ENCODE measurements at regions not wholly inside any gene's neighbourhood (a gene's known extent, or its start where the extent isn't known, plus 50 kb on each side); places are given as distances from the start of the nearest gene placed in this dataset.
"Not testable (repeated sequence)": the region's sequence is repeated elsewhere in the genome, so short reads cannot be mapped to it uniquely, and the experiment has no call there.

- DNase-seq: no peak
Measured at GRCh38 chr13:22929381-22930126, 251.2 kb upstream of the SGCG start.

- no peak for DNase-seq
Measured at GRCh38 chr13:22931576-22931975, 249.2 kb upstream of the SGCG start.

GRCh38 chr13:22932632-22933412 lies 248.0 kb upstream of the SGCG start:
- DNase-seq: not testable (repeated sequence)

- no peak for DNase-seq
Measured at GRCh38 chr13:22933571-22934181, 247.1 kb upstream of the SGCG start.

- no peak for DNase-seq
Measured at GRCh38 chr13:22934744-22935523, 245.8 kb upstream of the SGCG start.

GRCh38 chr13:22936228-22936627 lies 244.6 kb upstream of the SGCG start:
- DNase-seq: no peak

- no peak for DNase-seq
Measured at GRCh38 chr13:22937241-22937640, 243.5 kb upstream of the SGCG start.

GRCh38 chr13:22937953-22938352 lies 242.8 kb upstream of the SGCG start:
- no peak for DNase-seq

GRCh38 chr13:22938576-22938975 lies 242.2 kb upstream of the SGCG start:
- DNase-seq: no peak

- no peak for DNase-seq
Measured at GRCh38 chr13:22939157-22939556, 241.6 kb upstream of the SGCG start.

- no peak for DNase-seq
Measured at GRCh38 chr13:22940090-22940710, 240.6 kb upstream of the SGCG start.

- DNase-seq: no peak
Measured at GRCh38 chr13:22940736-22941135, 240.0 kb upstream of the SGCG start.

- DNase-seq: not testable (repeated sequence)
Measured at GRCh38 chr13:22941495-22941894, 239.3 kb upstream of the SGCG start.

- not testable (repeated sequence) for DNase-seq
Measured at GRCh38 chr13:22942831-22943230, 237.9 kb upstream of the SGCG start.

GRCh38 chr13:22944378-22944777 lies 236.4 kb upstream of the SGCG start:
- no peak for DNase-seq

GRCh38 chr13:22945321-22946226 lies 235.2 kb upstream of the SGCG start:
- no peak for DNase-seq

GRCh38 chr13:22948421-22948820 lies 232.4 kb upstream of the SGCG start:
- no peak for DNase-seq

- DNase-seq: not testable (repeated sequence)
Measured at GRCh38 chr13:22952018-22952417, 228.8 kb upstream of the SGCG start.

- not testable (repeated sequence) for DNase-seq
Measured at GRCh38 chr13:22955147-22955546, 225.6 kb upstream of the SGCG start.

GRCh38 chr13:22956456-22957115 lies 224.2 kb upstream of the SGCG start:
- DNase-seq: not testable (repeated sequence)

GRCh38 chr13:22959859-22960258 lies 220.9 kb upstream of the SGCG start:
- not testable (repeated sequence) for DNase-seq

Data from activated naive CD4-positive, alpha-beta T cell treated with anti-CD3 and anti-CD28 coated beads, Interleukin-2, amount 50 U/mL, for 16 hours (primary cell).